Lung (tissue), 11 donors: ENCODE measurements at regions not wholly inside any gene's neighbourhood (a gene's known extent, or its start where the extent isn't known, plus 50 kb on each side); places are given as distances from the start of the nearest gene placed in this dataset.

ENCODE experiments used
- ATAC-seq: fragments of 200-7000 bp; cut with Tn5 transposase; one replicate; pipeline ENCODE4 v1.9.1; 2020; ENCODE audit warnings: moderate number of reproducible peaks; ENCODE audit not compliant: insufficient read depth, low FRiP score
- DNase-seq, 3 donors: peaks; one replicate each; pipeline ENCODE4 v3.0.0-alpha.2; 2013 to 2017
- H3K27ac ChIP-seq, 2 donors: one replicate each; pipeline ENCODE4 v1.5.1; 2013; ENCODE audit warnings: mild to moderate bottlenecking in 2 of 2, moderate library complexity in 2 of 2, control low read depth in 1 of 2, inconsistent platforms in 1 of 2, low read depth in 1 of 2, low read length in 1 of 2
- H3K27me3 ChIP-seq, 3 donors: one replicate each; pipeline ENCODE4 v1.5.1; 2013; ENCODE audit warnings: low read length in 2 of 3; ENCODE audit not compliant: control insufficient read depth in 3 of 3, insufficient read depth in 3 of 3
- H3K36me3 ChIP-seq, 4 donors: one replicate each; pipeline ENCODE4 v1.5.1; 2013; ENCODE audit warnings: low read length in 4 of 4, mild to moderate bottlenecking in 1 of 4, moderate library complexity in 1 of 4; ENCODE audit not compliant: control insufficient read depth in 4 of 4, insufficient read depth in 4 of 4
- H3K4me1 ChIP-seq, 5 donors: one replicate each; pipeline ENCODE4 v1.5.1; 2013; ENCODE audit warnings: low read length in 5 of 5, mild to moderate bottlenecking in 2 of 5, moderate library complexity in 1 of 5; ENCODE audit not compliant: control insufficient read depth in 5 of 5, insufficient read depth in 5 of 5
- H3K4me3 ChIP-seq: one replicate; pipeline ENCODE4 v1.5.1; 2013; ENCODE audit warnings: mild to moderate bottlenecking, control low read depth, moderate library complexity
- H3K9ac ChIP-seq, 2 donors: one replicate each; pipeline ENCODE4 v1.5.1; 2013; ENCODE audit warnings: low read length in 2 of 2, control low read depth in 1 of 2; ENCODE audit not compliant: insufficient read depth in 1 of 2
- H3K9me3 ChIP-seq, 4 donors: one replicate each; pipeline ENCODE4 v1.5.1; 2013; ENCODE audit warnings: low read length in 3 of 4, mild to moderate bottlenecking in 1 of 4, moderate library complexity in 1 of 4; ENCODE audit not compliant: control insufficient read depth in 4 of 4, insufficient read depth in 3 of 4
- CTCF ChIP-seq: IDR thresholded peaks from 2 replicates; pipeline ENCODE4 v1.5.1; 2012; ENCODE audit warnings: mild to moderate bottlenecking; ENCODE audit errors: control extremely low read depth, extremely low read depth
- WGBS, 2 donors: extraction: QIAGEN DNeasy Blood & Tissue Kit; methylation state at CpG; one replicate each; pipeline ENCODE4 v1.1.7; 2013; 5-methylcytosine and 5-hydroxymethylcytosine counted together
- donor health status: control.
- donor health status: control.
- donor health status: Bipolar disorder and iron deficiency.
- donor health status: healthy.
- donor health status: DM: yes; HTN: yes; CAD: no.

GRCh38 chr14:58792416-58792815, 154.7 kb downstream of the DACT1 start:
- ATAC-seq = no peak
- no peak overlapping the region for H3K4me3 ChIP-seq

GRCh38 chr14:58793131-58793740, 155.5 kb downstream of the DACT1 start:
- no peak overlapping the region for H3K4me3 ChIP-seq
- no peaks in the 10 kb centered on the region for H3K27me3 ChIP-seq
- H3K9ac ChIP-seq = no peak overlapping the region
- H3K9me3 ChIP-seq = no peaks in the 10 kb centered on the region
- DNase-seq (peak in 1 of 3 donors; percentile 65), ATAC-seq (no peak)
- 79 to 88% methylated on average over 4 of the region's 4 CpGs for WGBS, 2 donors
- H3K4me1 ChIP-seq = peaks cover 0 to 6% (median 0%) of the 10 kb centered on the region in 5 donors
- TF ChIP-seq CTCF = no peak
- no peaks in the 10 kb centered on the region for H3K36me3 ChIP-seq
- no peak overlapping the region for H3K27ac ChIP-seq

More at GRCh38 chr14:58792416-58792815, 154.7 kb downstream of the DACT1 start:
- Histone ChIP-seq H3K27ac (no peak overlapping the region), H3K9me3 (no peaks in the 10 kb centered on the region), H3K4me1 (peaks cover 0 to 6% (median 0%) of the 10 kb centered on the region in 5 donors), H3K9ac (no peak overlapping the region), H3K36me3 (no peaks in the 10 kb centered on the region), H3K27me3 (no peaks in the 10 kb centered on the region)
- 60 to 69% methylated on average over 3 of the region's 3 CpGs for WGBS, 2 donors
- TF ChIP-seq CTCF = no peak
- no peak for DNase-seq

- peaks cover 0 to 5% (median 0%) of the 10 kb centered on the region in 5 donors for H3K4me1 ChIP-seq
- no peak for TF ChIP-seq CTCF
- WGBS, 2 donors = 79 to 88% methylated on average over 5 of the region's 5 CpGs
Observed at GRCh38 chr14:58794993-58795762, 157.4 kb downstream of the DACT1 start.

More at GRCh38 chr14:58794993-58795762, 157.4 kb downstream of the DACT1 start:
- ATAC-seq = no peak
- H3K36me3 ChIP-seq = no peaks in the 10 kb centered on the region
- no peak for DNase-seq
- no peaks in the 10 kb centered on the region for H3K27me3 ChIP-seq
- H3K4me3 ChIP-seq = no peak overlapping the region
- no peak overlapping the region for H3K27ac ChIP-seq
- no peaks in the 10 kb centered on the region for H3K9me3 ChIP-seq
- no peak overlapping the region for H3K9ac ChIP-seq
